ENCODE measurements at regions not wholly inside any gene's neighbourhood (a gene's known extent, or its start where the extent isn't known, plus 50 kb on each side); places are given as distances from the start of the nearest gene placed in this dataset.

- 32% methylated on average over 7 of the region's 7 CpGs for WGBS (ENCODE audit: insufficient coverage, insufficient replicate concordance, low lambda C conversion rate, missing lambda C conversion rate)
- Histone ChIP-seq H3K27me3 (replicated peaks in 1 of 2; ENCODE audit: control insufficient read depth in 2 of 2, insufficient read depth in 2 of 2, low read length in 1 of 2) (no peaks in the 10 kb centered on the region), H3K4me3 (no peak overlapping the region), H3K9me3 (replicated peaks; ENCODE audit: control insufficient read depth, insufficient read depth, low read length) (no peaks in the 10 kb centered on the region), H3K27ac (ENCODE audit: control insufficient read depth, insufficient read depth) (no peak overlapping the region), H3K4me2 (ENCODE audit: control insufficient read depth, insufficient read depth) (no peak overlapping the region), H3K4me1 (ENCODE audit: control insufficient read depth, insufficient read depth, low read length) (no peaks in the 10 kb centered on the region), H3K36me3 (ENCODE audit: control insufficient read depth in 2 of 2, insufficient read depth in 2 of 2, low read length in 1 of 2) (no peaks in the 10 kb centered on the region), H2AFZ (ENCODE audit: control insufficient read depth, low read depth, low read length) (no peak overlapping the region), H4K20me1 (ENCODE audit: control insufficient read depth, insufficient read depth) (no peaks in the 10 kb centered on the region), H3K79me2 (ENCODE audit: control insufficient read depth, insufficient read depth, low read length) (no peaks in the 10 kb centered on the region), H3K9ac (ENCODE audit: control insufficient read depth, insufficient read depth, low read length) (no peak overlapping the region)
- no peak for FAIRE-seq
- TF ChIP-seq CREB1 (IDR thresholded peaks at IDR 0.05; ENCODE audit: low read depth) (no peak), PBX3 (IDR thresholded peaks at IDR 0.05; ENCODE audit: insufficient replicate concordance, low read depth, low read length) (no peak), NFXL1 (IDR thresholded peaks at IDR 0.05; ENCODE audit: borderline replicate concordance) (no peak), KAT2A (conservative IDR thresholded peaks at IDR 0.05; ENCODE audit: control insufficient read depth, low read depth, low read length) (no peak), POLR2A (IDR thresholded peaks at IDR 0.05; ENCODE audit: low read depth, low read length) (no peak), MTA3 (IDR thresholded peaks at IDR 0.05; ENCODE audit: borderline replicate concordance, low read length) (no peak), ZNF217 (IDR thresholded peaks at IDR 0.05) (no peak)
- BruUV-seq (replicated peaks): no TSS peak
- DNase-seq (ENCODE audit: low read depth, low spot score): no peak
- no peak for ATAC-seq
- RAD21 ChIA-PET (ENCODE audit: unreplicated experiment): no interaction called here
- intact Hi-C loops (cut with micrococcal nuclease; ENCODE audit: unreplicated experiment): loop anchor here (5.0 to 10.0 kb wide), 2 partner anchors 181 to 264 kb away; no protein-coding TSS in a partner anchor
- SMC1A ChIA-PET (ENCODE audit: uncharacterized antibody, unreplicated experiment): interaction anchor here (1.0 to 1.1 kb wide), 2 partner anchors 9 to 316 kb away, joined by 4 to 5 read pairs; no protein-coding TSS in a partner anchor
- CTCF ChIA-PET: interaction anchor here (0.6 to 1.6 kb wide), 7 partner anchors 8 to 310 kb away, joined by 3 to 12 read pairs (median 4); no protein-coding TSS in a partner anchor
- POLR2A ChIA-PET: no interaction called here
- in situ Hi-C loops (cut with MboI): loop anchor here (5.0 kb wide), 2 partner anchors 51 to 304 kb away; partner anchors contain the start of gene RXFP2
Observed at GRCh38 chr13:31433746-31434145, 234.0 kb downstream of the B3GLCT start.

- no peak overlapping the region for H2AFZ ChIP-seq (ENCODE audit: control insufficient read depth, low read depth, low read length)
- CTCF ChIA-PET: interaction anchor here (1.4 to 1.6 kb wide), 2 partner anchors 10 to 309 kb away, joined by 5 to 6 read pairs; no protein-coding TSS in a partner anchor
- TF ChIP-seq FOXK2 (IDR thresholded peaks at IDR 0.05): no peak
- no peak overlapping the region for H3K27ac ChIP-seq (ENCODE audit: control insufficient read depth, insufficient read depth)
- no peaks in the 10 kb centered on the region for H3K36me3 ChIP-seq (ENCODE audit: control insufficient read depth in 2 of 2, insufficient read depth in 2 of 2, low read length in 1 of 2)
- DNase-seq (ENCODE audit: low read depth, low spot score) (no peak), FAIRE-seq (no peak), ATAC-seq (no peak)
- RAD21 ChIA-PET (ENCODE audit: unreplicated experiment): no interaction called here
- no peak overlapping the region for H3K4me3 ChIP-seq
- BruUV-seq (replicated peaks): no TSS peak
- intact Hi-C loops (cut with micrococcal nuclease; ENCODE audit: unreplicated experiment) (loop anchor here (5.0 to 10.0 kb wide), 2 partner anchors 180 to 263 kb away; no protein-coding TSS in a partner anchor), in situ Hi-C loops (cut with MboI) (loop anchor here (5.0 kb wide), 2 partner anchors 52 to 303 kb away; partner anchors contain the start of gene RXFP2)
- POLR2A ChIA-PET: no interaction called here
- no peaks in the 10 kb centered on the region for H3K27me3 ChIP-seq (replicated peaks in 1 of 2; ENCODE audit: control insufficient read depth in 2 of 2, insufficient read depth in 2 of 2, low read length in 1 of 2)
- 27% methylated on average over 8 of the region's 8 CpGs for WGBS (ENCODE audit: insufficient coverage, insufficient replicate concordance, low lambda C conversion rate, missing lambda C conversion rate)
- no peaks in the 10 kb centered on the region for H4K20me1 ChIP-seq (ENCODE audit: control insufficient read depth, insufficient read depth)
- H3K9ac ChIP-seq (ENCODE audit: control insufficient read depth, insufficient read depth, low read length): no peak overlapping the region
- H3K4me2 ChIP-seq (ENCODE audit: control insufficient read depth, insufficient read depth): no peak overlapping the region
- no peaks in the 10 kb centered on the region for H3K79me2 ChIP-seq (ENCODE audit: control insufficient read depth, insufficient read depth, low read length)
- no peaks in the 10 kb centered on the region for H3K9me3 ChIP-seq (replicated peaks; ENCODE audit: control insufficient read depth, insufficient read depth, low read length)
- no peaks in the 10 kb centered on the region for H3K4me1 ChIP-seq (ENCODE audit: control insufficient read depth, insufficient read depth, low read length)
- SMC1A ChIA-PET (ENCODE audit: uncharacterized antibody, unreplicated experiment): interaction anchor here (1.2 kb wide), 1 partner anchor 307 kb away, joined by 3 read pairs; no protein-coding TSS in a partner anchor
Observed at GRCh38 chr13:31434613-31435012, 234.8 kb downstream of the B3GLCT start.

Data from GM12878 (cell line).